Osteoblast (primary cell): ENCODE measurements at regions not wholly inside any gene's neighbourhood (a gene's known extent, or its start where the extent isn't known, plus 50 kb on each side); places are given as distances from the start of the nearest gene placed in this dataset.

Experiments
- DNase-seq: peaks from one replicate; pipeline ENCODE4 v3.0.0; 2011; ENCODE audit warnings: low spot score, mixed read lengths; ENCODE audit not compliant: insufficient read length; ENCODE audit errors: missing footprints
- H2AFZ ChIP-seq: 2 replicates; pipeline ENCODE4 v1.6.0; 2011; ENCODE audit warnings: mild to moderate bottlenecking, low read length
- H3K27ac ChIP-seq: 2 replicates; pipeline ENCODE4 v1.5.1; 2011; ENCODE audit warnings: mild to moderate bottlenecking, low read depth, low read length, moderate library complexity
- H3K27me3 ChIP-seq: 2 replicates; pipeline ENCODE4 v1.6.0; 2012; ENCODE audit warnings: mild to moderate bottlenecking, control low read depth, inconsistent platforms, low read length, moderate library complexity; ENCODE audit not compliant: insufficient read depth
- H3K36me3 ChIP-seq: 2 replicates; pipeline ENCODE4 v1.5.1; 2011; ENCODE audit warnings: mild to moderate bottlenecking, low read length, control low read depth, moderate library complexity; ENCODE audit not compliant: insufficient read depth
- H3K4me1 ChIP-seq: 2 replicates; pipeline ENCODE4 v1.5.1; 2011; ENCODE audit warnings: mild to moderate bottlenecking, low read length, control low read depth, moderate library complexity; ENCODE audit not compliant: insufficient read depth
- H3K4me2 ChIP-seq: 2 replicates; pipeline ENCODE4 v1.6.0; 2011; ENCODE audit warnings: mild to moderate bottlenecking, low read length; ENCODE audit not compliant: insufficient read depth
- H3K4me3 ChIP-seq: fragments of 200-600 bp; sonication (generic); 3 replicates; pipeline ENCODE4 v1.5.1; 2012; ENCODE audit warnings: mild to moderate bottlenecking, low read length, inconsistent platforms; ENCODE audit not compliant: insufficient read depth
- H3K79me2 ChIP-seq: 2 replicates; pipeline ENCODE4 v1.6.0; 2012; ENCODE audit warnings: mild to moderate bottlenecking, low read length, control low read depth, inconsistent platforms; ENCODE audit not compliant: insufficient read depth
- H3K9me3 ChIP-seq: 2 replicates; pipeline ENCODE4 v1.5.1; 2011; ENCODE audit warnings: low read depth, low read length, control low read depth
- H4K20me1 ChIP-seq: 2 replicates; pipeline ENCODE4 v1.6.0; 2012; ENCODE audit warnings: mild to moderate bottlenecking, low read length, control low read depth; ENCODE audit not compliant: insufficient read depth
- CTCF ChIP-seq: IDR thresholded peaks from 2 replicates; pipeline ENCODE4 v1.5.1; 2011; ENCODE audit warnings: mild to moderate bottlenecking, low read depth, low read length, moderate library complexity; ENCODE audit errors: extremely low read depth

- DNase-seq = no peak
- no peaks in the 10 kb centered on the region for H3K4me1 ChIP-seq
- no peak overlapping the region for H2AFZ ChIP-seq
- no peaks in the 10 kb centered on the region for H4K20me1 ChIP-seq
- no peak overlapping the region for H3K4me3 ChIP-seq
- no peak for TF ChIP-seq CTCF
- no peak overlapping the region for H3K4me2 ChIP-seq
- no peaks in the 10 kb centered on the region for H3K36me3 ChIP-seq
- no peak overlapping the region for H3K27ac ChIP-seq
- no peaks in the 10 kb centered on the region for H3K27me3 ChIP-seq
- H3K9me3 ChIP-seq = no peaks in the 10 kb centered on the region
- H3K79me2 ChIP-seq = no peaks in the 10 kb centered on the region
These were observed 471.6 kb upstream of the ADGRL4 start for GRCh38 chr1:79478160-79478559.

- H3K27me3 ChIP-seq = no peaks in the 10 kb centered on the region
- H3K4me1 ChIP-seq = no peaks in the 10 kb centered on the region
- H3K79me2 ChIP-seq = no peaks in the 10 kb centered on the region
- no peak overlapping the region for H2AFZ ChIP-seq
- no peak overlapping the region for H3K4me2 ChIP-seq
- no peaks in the 10 kb centered on the region for H3K9me3 ChIP-seq
- no peak for DNase-seq
- no peak overlapping the region for H3K4me3 ChIP-seq
- no peak for TF ChIP-seq CTCF
- H4K20me1 ChIP-seq = no peaks in the 10 kb centered on the region
- H3K27ac ChIP-seq = no peak overlapping the region
- H3K36me3 ChIP-seq = no peaks in the 10 kb centered on the region
These were observed 465.6 kb upstream of the ADGRL4 start for GRCh38 chr1:79472067-79472656.

- DNase-seq = no peak
- no peak overlapping the region for H3K4me3 ChIP-seq
- H3K79me2 ChIP-seq = no peaks in the 10 kb centered on the region
- H2AFZ ChIP-seq = no peak overlapping the region
- H3K27me3 ChIP-seq = no peaks in the 10 kb centered on the region
- H3K36me3 ChIP-seq = no peaks in the 10 kb centered on the region
- H3K4me2 ChIP-seq = no peak overlapping the region
- no peak overlapping the region for H3K27ac ChIP-seq
- H3K9me3 ChIP-seq = no peaks in the 10 kb centered on the region
- H3K4me1 ChIP-seq = no peaks in the 10 kb centered on the region
- no peaks in the 10 kb centered on the region for H4K20me1 ChIP-seq
- no peak for TF ChIP-seq CTCF
These were observed 462.6 kb upstream of the ADGRL4 start for GRCh38 chr1:79469139-79469538.

- Histone ChIP-seq H3K4me3 (no peak overlapping the region), H3K4me1 (no peaks in the 10 kb centered on the region), H3K9me3 (no peaks in the 10 kb centered on the region), H3K79me2 (no peaks in the 10 kb centered on the region), H3K27me3 (no peaks in the 10 kb centered on the region), H3K36me3 (no peaks in the 10 kb centered on the region), H3K4me2 (no peak overlapping the region), H3K27ac (no peak overlapping the region), H4K20me1 (no peaks in the 10 kb centered on the region), H2AFZ (no peak overlapping the region)
- TF ChIP-seq CTCF = no peak
- no peak for DNase-seq
These were observed 454.4 kb upstream of the ADGRL4 start for GRCh38 chr1:79460773-79461436.
